ENCODE measurements at regions not wholly inside any gene's neighbourhood (a gene's known extent, or its start where the extent isn't known, plus 50 kb on each side); places are given as distances from the start of the nearest gene placed in this dataset.

DNA sequence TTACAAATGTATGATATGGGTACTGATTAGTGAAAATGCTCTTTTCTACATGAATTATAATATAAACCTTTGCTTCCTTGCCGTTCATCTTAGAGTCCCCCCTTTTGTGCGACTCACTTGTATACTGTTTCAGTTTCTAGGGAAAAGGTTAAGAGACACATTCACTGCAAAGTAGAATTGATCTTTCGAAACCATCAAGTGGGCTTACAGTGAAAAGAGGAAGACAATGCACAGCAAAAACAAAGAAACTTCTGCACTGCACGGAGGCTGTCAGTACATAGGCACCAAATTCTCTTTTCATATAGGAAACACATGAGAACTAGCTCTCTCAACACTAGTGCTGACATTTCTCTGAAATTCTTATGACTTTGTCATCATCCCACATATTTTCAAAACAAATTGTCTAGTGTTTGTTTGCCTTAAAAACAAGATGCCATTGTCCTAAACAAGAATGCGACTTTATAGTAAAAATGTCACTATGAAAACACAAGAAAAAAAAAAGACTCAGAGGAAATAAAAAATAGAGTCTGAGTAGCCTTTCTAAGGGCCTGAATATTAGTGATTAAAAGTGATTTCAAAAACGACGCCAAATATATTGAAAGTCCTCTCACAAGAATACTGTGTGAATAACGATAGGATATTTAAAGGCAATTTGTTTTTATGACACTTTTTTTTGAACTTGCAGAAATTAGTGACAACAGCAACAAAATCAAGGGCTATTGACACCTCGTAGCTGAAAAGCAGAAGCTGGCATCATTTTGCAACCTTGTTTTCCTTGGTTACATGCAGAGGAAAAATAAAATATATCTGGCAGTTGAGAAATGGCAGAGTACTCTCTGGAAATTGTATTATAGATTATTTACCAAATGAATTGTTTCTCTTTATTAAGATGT, 827.0 kb downstream of the BCL11A start:
- Mint-ChIP-seq H3K27me3 (no peaks in the 10 kb centered on the region), H3K4me3 (no peak overlapping the region), H3K36me3 (no peaks in the 10 kb centered on the region), H3K27ac (no peak overlapping the region), H3K9me3 (no peaks in the 10 kb centered on the region), H3K4me1 (no peaks in the 10 kb centered on the region)
- H3K27ac ChIP-seq (ENCODE audit: low read depth, low read length): no peak overlapping the region
- CTCF ChIA-PET (ENCODE audit: partially characterized antibody): no interaction called here
- H3K36me3 ChIP-seq (ENCODE audit: insufficient read depth, low read length): no peaks in the 10 kb centered on the region
- POLR2A ChIA-PET (ENCODE audit: partially characterized antibody): no interaction called here
- no peaks in the 10 kb centered on the region for H3K4me1 ChIP-seq (ENCODE audit: insufficient read depth, low read length)
- no peaks in the 10 kb centered on the region for H3K9me3 ChIP-seq (ENCODE audit: control insufficient read depth in 1 of 2, low read length in 2 of 2)
- intact Hi-C loops (cut with micrococcal nuclease): no loop called here
- DNase-seq: no peak
- H3K4me3 ChIP-seq (ENCODE audit: low read length in 2 of 2): no peak overlapping the region
- no peaks in the 10 kb centered on the region for H3K27me3 ChIP-seq (ENCODE audit: insufficient read depth, low read length)

DNA sequence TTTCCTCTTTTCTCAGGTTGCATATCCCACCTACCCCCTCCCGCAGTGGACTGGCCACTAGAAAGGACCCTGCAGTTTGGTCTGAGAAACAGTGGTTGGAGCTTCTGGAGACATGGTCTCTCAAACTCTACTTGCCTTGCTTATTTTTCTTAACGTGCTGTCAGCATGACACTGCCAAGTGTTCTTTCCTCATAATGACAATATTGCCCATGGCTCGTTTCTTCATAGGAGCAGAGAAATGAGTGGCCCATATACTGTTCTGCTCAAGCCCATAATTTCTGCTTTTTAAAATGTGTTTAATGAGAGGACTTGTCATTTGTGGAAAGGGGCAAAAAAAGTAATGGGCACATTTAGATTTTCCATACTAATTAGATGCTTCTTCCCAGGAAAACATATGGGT, 828.7 kb downstream of the BCL11A start:
- Histone ChIP-seq H3K9me3 (ENCODE audit: control insufficient read depth in 1 of 2, low read length in 2 of 2) (no peaks in the 10 kb centered on the region), H3K4me1 (ENCODE audit: insufficient read depth, low read length) (no peaks in the 10 kb centered on the region), H3K27me3 (ENCODE audit: insufficient read depth, low read length) (no peaks in the 10 kb centered on the region), H3K4me3 (ENCODE audit: low read length in 2 of 2) (no peak overlapping the region), H3K27ac (ENCODE audit: low read depth, low read length) (no peak overlapping the region), H3K36me3 (ENCODE audit: insufficient read depth, low read length) (no peaks in the 10 kb centered on the region)
- intact Hi-C loops (cut with micrococcal nuclease): no loop called here
- H3K4me3 Mint-ChIP-seq: no peak overlapping the region
- POLR2A ChIA-PET (ENCODE audit: partially characterized antibody): no interaction called here
- no peaks in the 10 kb centered on the region for H3K4me1 Mint-ChIP-seq
- CTCF ChIA-PET (ENCODE audit: partially characterized antibody): no interaction called here
- no peak overlapping the region for H3K27ac Mint-ChIP-seq
- peaks cover 0 to 4% (median 0%) of the 10 kb centered on the region in 8 donors for H3K9me3 Mint-ChIP-seq
- no peak for DNase-seq
- no peaks in the 10 kb centered on the region for H3K27me3 Mint-ChIP-seq
- no peaks in the 10 kb centered on the region for H3K36me3 Mint-ChIP-seq

DNA sequence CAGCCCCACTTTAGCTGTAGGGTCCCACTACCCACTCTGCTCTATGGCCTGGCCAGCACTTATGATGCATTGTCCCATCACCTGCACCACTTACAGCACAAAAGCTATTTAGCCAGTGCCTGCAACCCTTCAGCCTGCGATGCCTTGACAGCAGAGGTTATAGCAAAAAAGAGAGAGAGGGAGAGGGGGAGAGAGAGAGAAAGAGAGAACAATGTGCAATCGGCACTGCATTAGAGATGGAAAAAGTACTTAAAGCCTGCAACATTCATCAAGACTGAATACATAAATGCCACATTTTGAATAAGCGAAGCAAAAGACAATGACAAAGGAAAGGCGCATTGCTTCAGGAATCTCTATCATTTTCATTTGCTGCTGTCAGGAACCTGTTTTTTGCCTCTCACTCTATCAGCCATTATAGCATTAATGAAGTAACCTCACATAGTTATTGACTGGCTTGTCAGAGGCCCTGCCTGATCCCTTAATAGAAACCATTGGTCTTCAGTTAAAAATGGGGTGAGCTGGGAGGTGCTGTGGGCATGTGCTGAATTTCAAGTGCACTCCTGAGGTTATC, 833.1 kb downstream of the BCL11A start:
- H3K4me1 ChIP-seq (ENCODE audit: insufficient read depth, low read length): no peaks in the 10 kb centered on the region
- Mint-ChIP-seq H3K9me3 (peaks cover 0 to 4% (median 0%) of the 10 kb centered on the region in 8 donors), H3K27ac (no peak overlapping the region), H3K4me3 (no peak overlapping the region), H3K4me1 (no peaks in the 10 kb centered on the region), H3K36me3 (no peaks in the 10 kb centered on the region), H3K27me3 (no peaks in the 10 kb centered on the region)
- CTCF ChIA-PET (ENCODE audit: partially characterized antibody): no interaction called here
- no peak overlapping the region for H3K27ac ChIP-seq (ENCODE audit: low read depth, low read length)
- no peak for DNase-seq
- intact Hi-C loops (cut with micrococcal nuclease): no loop called here
- H3K9me3 ChIP-seq (ENCODE audit: control insufficient read depth in 1 of 2, low read length in 2 of 2): no peaks in the 10 kb centered on the region
- POLR2A ChIA-PET (ENCODE audit: partially characterized antibody): no interaction called here
- H3K27me3 ChIP-seq (ENCODE audit: insufficient read depth, low read length): no peaks in the 10 kb centered on the region
- H3K4me3 ChIP-seq (ENCODE audit: low read length in 2 of 2): no peak overlapping the region
- H3K36me3 ChIP-seq (ENCODE audit: insufficient read depth, low read length): no peaks in the 10 kb centered on the region

DNA sequence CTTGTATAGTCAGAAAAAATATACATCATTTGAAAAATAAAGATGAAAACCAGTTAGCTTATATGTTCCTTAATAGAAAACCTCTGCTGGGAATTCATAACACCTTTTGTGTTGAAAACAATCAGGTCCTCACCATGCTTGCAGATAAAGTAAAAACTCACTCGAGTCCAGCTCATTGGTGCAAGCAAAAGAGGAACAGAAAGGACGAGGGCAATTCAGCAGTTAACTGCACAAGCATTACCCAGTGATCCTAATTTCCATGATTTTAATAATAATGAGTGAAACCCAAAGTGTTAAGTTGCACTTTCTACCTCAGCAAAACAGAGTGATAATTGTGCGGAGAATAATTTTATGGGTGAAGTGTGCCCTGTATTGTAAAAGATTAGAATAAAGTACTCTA, 839.9 kb downstream of the BCL11A start:
- CTCF ChIA-PET (ENCODE audit: partially characterized antibody): no interaction called here
- no peaks in the 10 kb centered on the region for H3K27me3 Mint-ChIP-seq
- H3K9me3 Mint-ChIP-seq: peaks cover 0 to 2% (median 0%) of the 10 kb centered on the region in 8 donors
- no peak overlapping the region for H3K4me3 Mint-ChIP-seq
- intact Hi-C loops (cut with micrococcal nuclease): no loop called here
- H3K36me3 Mint-ChIP-seq: no peaks in the 10 kb centered on the region
- H3K36me3 ChIP-seq (ENCODE audit: insufficient read depth, low read length): no peaks in the 10 kb centered on the region
- no peaks in the 10 kb centered on the region for H3K4me1 ChIP-seq (ENCODE audit: insufficient read depth, low read length)
- no peaks in the 10 kb centered on the region for H3K4me1 Mint-ChIP-seq
- no peak overlapping the region for H3K4me3 ChIP-seq (ENCODE audit: low read length in 2 of 2)
- H3K27me3 ChIP-seq (ENCODE audit: insufficient read depth, low read length): no peaks in the 10 kb centered on the region
- no peak for DNase-seq
- no peak overlapping the region for H3K27ac ChIP-seq (ENCODE audit: low read depth, low read length)
- H3K9me3 ChIP-seq (ENCODE audit: control insufficient read depth in 1 of 2, low read length in 2 of 2): no peaks in the 10 kb centered on the region
- no peak overlapping the region for H3K27ac Mint-ChIP-seq
- POLR2A ChIA-PET (ENCODE audit: partially characterized antibody): no interaction called here

DNA sequence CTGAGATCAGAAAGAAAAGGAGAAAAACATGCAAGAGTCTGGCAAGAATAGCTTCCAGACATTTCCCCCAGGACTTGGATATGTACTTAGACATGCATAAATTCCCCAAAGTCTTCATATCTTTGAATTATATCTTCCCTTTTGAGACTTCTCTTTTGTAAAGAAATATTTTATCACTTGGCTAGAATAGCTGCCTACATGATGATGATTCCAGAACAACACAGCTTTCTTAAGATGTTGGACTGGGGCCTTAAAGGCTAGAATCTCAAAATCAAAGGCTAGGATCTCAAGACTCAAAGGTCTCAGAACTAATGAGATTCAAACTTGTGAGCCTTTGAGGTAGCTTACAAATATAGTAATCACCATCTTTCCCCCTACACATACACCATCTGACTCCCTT, 842.3 kb downstream of the BCL11A start:
- H3K27me3 ChIP-seq (ENCODE audit: insufficient read depth, low read length): no peaks in the 10 kb centered on the region
- POLR2A ChIA-PET (ENCODE audit: partially characterized antibody): no interaction called here
- no peak overlapping the region for H3K27ac ChIP-seq (ENCODE audit: low read depth, low read length)
- H3K27ac Mint-ChIP-seq: no peak overlapping the region
- H3K4me1 Mint-ChIP-seq: no peaks in the 10 kb centered on the region
- H3K27me3 Mint-ChIP-seq: no peaks in the 10 kb centered on the region
- no peaks in the 10 kb centered on the region for H3K36me3 Mint-ChIP-seq
- H3K9me3 Mint-ChIP-seq: peaks cover 0 to 1% (median 0%) of the 10 kb centered on the region in 8 donors
- no peak overlapping the region for H3K4me3 Mint-ChIP-seq
- DNase-seq: no peak
- CTCF ChIA-PET (ENCODE audit: partially characterized antibody): no interaction called here
- H3K36me3 ChIP-seq (ENCODE audit: insufficient read depth, low read length): no peaks in the 10 kb centered on the region
- no peaks in the 10 kb centered on the region for H3K9me3 ChIP-seq (ENCODE audit: control insufficient read depth in 1 of 2, low read length in 2 of 2)
- H3K4me1 ChIP-seq (ENCODE audit: insufficient read depth, low read length): no peaks in the 10 kb centered on the region
- no peak overlapping the region for H3K4me3 ChIP-seq (ENCODE audit: low read length in 2 of 2)
- intact Hi-C loops (cut with micrococcal nuclease): no loop called here

DNA sequence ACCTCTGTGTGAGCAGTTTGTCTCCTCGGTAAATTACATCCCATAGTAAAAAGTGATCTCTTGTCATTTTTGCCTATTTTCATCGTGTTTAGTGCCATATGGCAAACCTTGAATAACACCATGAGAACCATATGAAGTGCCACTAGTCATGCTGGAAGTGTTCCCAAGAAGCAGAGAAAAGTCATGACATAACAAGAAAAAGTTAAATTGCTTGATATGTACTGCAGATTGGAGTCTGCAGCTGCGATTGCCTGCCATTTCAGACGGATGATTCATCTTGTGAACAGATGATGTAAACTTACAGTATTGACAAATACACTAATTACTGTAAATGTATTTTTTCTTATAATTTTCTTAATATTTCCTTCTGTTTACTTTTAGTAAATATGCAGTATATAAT, 846.7 kb downstream of the BCL11A start:
- no peaks in the 10 kb centered on the region for H3K36me3 ChIP-seq (ENCODE audit: insufficient read depth, low read length)
- H3K4me1 ChIP-seq (ENCODE audit: insufficient read depth, low read length): no peaks in the 10 kb centered on the region
- Mint-ChIP-seq H3K4me3 (no peak overlapping the region), H3K9me3 (peaks cover 0 to 16% (median 9%) of the 10 kb centered on the region in 8 donors), H3K27me3 (peaks cover 0 to 1% of the 10 kb centered on the region in 2 donors), H3K4me1 (no peaks in the 10 kb centered on the region), H3K27ac (no peak overlapping the region), H3K36me3 (no peaks in the 10 kb centered on the region)
- no peaks in the 10 kb centered on the region for H3K9me3 ChIP-seq (ENCODE audit: control insufficient read depth in 1 of 2, low read length in 2 of 2)
- no peak overlapping the region for H3K27ac ChIP-seq (ENCODE audit: low read depth, low read length)
- DNase-seq: no peak
- ChIA-PET CTCF (ENCODE audit: partially characterized antibody) (no interaction called here), POLR2A (ENCODE audit: partially characterized antibody) (no interaction called here)
- intact Hi-C loops (cut with micrococcal nuclease): no loop called here
- no peaks in the 10 kb centered on the region for H3K27me3 ChIP-seq (ENCODE audit: insufficient read depth, low read length)
- H3K4me3 ChIP-seq (ENCODE audit: low read length in 2 of 2): no peak overlapping the region

DNA sequence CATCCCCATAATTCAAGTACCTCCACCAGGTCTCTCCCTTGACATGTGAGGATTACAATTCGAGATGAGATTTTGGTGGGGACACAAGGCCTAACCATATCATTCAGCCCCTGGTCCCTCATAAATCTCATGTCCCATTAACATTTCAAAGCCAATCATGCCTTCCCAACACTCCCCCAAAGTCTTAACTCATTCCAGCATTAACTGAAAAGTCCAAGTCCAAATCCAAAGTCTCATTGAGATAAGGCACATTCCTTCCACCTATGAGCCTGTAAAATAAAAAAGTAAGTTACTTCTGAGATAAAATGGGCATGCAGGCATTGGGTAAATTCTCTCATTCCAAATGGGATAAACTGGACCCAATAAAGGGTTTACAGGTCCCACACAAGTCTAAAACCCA, 849.7 kb downstream of the BCL11A start:
- Mint-ChIP-seq H3K4me3 (no peak overlapping the region), H3K27ac (no peak overlapping the region), H3K27me3 (peaks cover 0 to 1% of the 10 kb centered on the region in 2 donors), H3K36me3 (no peaks in the 10 kb centered on the region), H3K9me3 (peaks cover 0 to 15% (median 9%) of the 10 kb centered on the region in 8 donors), H3K4me1 (no peaks in the 10 kb centered on the region)
- ChIA-PET CTCF (ENCODE audit: partially characterized antibody) (no interaction called here), POLR2A (ENCODE audit: partially characterized antibody) (no interaction called here)
- intact Hi-C loops (cut with micrococcal nuclease): no loop called here
- Histone ChIP-seq H3K4me1 (ENCODE audit: insufficient read depth, low read length) (no peaks in the 10 kb centered on the region), H3K9me3 (ENCODE audit: control insufficient read depth in 1 of 2, low read length in 2 of 2) (no peaks in the 10 kb centered on the region), H3K4me3 (ENCODE audit: low read length in 2 of 2) (no peak overlapping the region), H3K27ac (ENCODE audit: low read depth, low read length) (no peak overlapping the region), H3K36me3 (ENCODE audit: insufficient read depth, low read length) (no peaks in the 10 kb centered on the region), H3K27me3 (ENCODE audit: insufficient read depth, low read length) (no peaks in the 10 kb centered on the region)
- no peak for DNase-seq
